C4-2B (cell line): ENCODE measurements at regions not wholly inside any gene's neighbourhood (a gene's known extent, or its start where the extent isn't known, plus 50 kb on each side); places are given as distances from the start of the nearest gene placed in this dataset.

Source experiments
- CTCF ChIP-seq: fragments of 450-650 bp; conservative IDR thresholded peaks from 2 replicates; pipeline ENCODE4 v1.5.1; 2017; ENCODE audit warnings: mild to moderate bottlenecking
- ZFX ChIP-seq: fragments of 450-650 bp; IDR thresholded peaks from 2 replicates; pipeline ENCODE4 v1.6.1; 2017

GRCh38 chr3:64844558-64844957 is 156.8 kb upstream of the ADAMTS9 start:
- TF ChIP-seq ZFX: no peak
- no peak for TF ChIP-seq CTCF
